ENCODE measurements at regions not wholly inside any gene's neighbourhood (a gene's known extent, or its start where the extent isn't known, plus 50 kb on each side); places are given as distances from the start of the nearest gene placed in this dataset.
"Not testable (repeated sequence)": the region's sequence is repeated elsewhere in the genome, so short reads cannot be mapped to it uniquely, and the experiment has no call there.

DNA sequence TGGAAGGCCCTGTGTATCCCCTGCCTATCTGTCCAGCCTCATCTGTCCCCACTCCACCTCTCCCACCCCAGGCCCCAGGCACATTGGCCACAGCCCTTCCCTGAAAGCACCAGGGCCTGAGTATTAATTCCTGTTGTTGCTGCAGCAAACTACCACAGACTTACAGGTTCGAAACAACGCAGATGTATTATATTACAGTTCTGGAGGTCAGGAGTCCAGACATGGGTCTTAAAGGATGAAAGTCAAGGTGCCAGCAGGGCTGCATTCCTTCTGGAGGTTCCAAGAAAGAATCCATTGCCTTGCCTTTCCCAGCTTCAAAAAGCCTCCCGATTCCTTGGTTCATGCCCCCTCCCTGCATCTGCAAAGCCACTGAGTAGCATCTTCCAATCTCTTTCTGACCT, 78.7 kb upstream of the LAPTM4A start:
- no peak for DNase-seq

DNA sequence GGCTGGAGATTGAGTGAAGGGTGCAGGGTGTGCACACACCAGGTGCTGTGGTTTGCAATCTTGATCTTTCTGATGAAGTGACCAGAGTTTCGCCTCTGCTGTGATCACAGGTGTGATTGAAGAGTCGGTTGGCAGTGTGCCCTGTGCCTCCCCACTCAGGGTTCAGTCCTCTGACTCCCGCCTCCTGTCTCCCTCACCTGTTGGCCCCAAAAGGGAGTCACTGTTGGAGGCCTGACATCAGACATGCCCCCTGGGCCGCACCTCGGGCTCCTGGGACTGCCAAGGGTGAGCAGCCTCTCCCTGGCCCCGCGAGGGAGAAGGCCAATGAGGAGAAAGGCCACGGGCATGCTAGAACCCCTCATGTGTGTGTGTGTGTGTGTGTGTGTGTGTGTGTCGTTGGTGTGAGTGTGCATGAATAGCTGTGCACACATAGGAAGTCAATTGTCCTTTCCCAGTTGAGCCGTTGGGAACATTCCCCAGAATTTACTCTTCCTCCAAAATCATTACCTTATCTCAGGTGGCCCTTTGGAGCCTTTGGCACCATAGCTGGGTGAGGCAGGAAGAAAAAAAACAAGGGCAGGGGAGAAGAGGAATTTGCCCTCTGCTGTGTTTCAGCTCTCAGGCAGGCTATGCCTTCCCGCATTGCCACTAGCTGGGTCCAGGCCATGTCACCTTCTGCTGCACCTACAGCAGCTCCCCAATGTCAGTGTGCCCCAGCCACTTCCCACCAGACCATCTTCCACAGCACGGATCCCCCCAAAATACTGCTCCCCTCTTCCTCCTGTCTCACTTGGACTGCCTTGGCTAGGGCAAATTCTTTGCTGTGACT, 78.1 kb upstream of the LAPTM4A start:
- DNase-seq: no peak

DNA sequence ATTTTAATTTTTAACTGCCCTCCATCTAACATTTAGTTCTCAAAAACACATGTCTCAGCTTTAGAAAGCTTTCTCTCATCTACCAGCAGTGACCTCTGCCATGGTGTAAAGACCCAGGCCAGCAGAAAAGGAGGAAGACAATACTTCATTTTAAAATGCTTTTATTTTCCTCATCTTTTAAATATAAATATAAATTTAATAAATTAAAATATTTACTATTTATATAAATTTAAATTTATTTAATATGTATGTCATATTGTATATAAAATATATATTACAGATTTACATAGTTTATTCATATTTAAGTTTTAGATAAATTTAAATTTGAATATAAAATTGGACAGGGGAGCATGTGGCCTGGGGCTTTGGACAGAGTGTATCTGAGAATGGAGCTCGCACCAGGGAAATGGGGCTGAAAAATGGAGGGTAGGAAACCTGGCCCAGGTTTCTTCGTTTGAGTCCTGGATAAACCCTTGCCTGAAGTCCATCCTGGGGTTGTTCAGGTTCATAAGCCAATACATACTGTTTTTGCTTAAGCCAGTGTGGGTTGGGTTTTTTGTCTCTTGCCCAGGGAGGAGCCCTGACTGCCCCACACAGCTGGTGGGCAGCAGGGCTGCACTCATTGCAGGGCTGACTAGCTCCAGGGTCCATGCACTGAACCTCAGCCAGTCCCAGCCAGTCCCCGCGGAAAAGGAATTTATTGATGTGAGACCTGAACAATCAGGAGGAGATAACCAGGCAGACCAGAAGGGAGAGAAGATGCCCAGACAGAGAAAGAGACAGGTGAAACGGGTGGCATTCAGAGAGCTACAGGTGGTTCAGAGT, 77.3 kb upstream of the LAPTM4A start:
- DNase-seq: no peak

DNA sequence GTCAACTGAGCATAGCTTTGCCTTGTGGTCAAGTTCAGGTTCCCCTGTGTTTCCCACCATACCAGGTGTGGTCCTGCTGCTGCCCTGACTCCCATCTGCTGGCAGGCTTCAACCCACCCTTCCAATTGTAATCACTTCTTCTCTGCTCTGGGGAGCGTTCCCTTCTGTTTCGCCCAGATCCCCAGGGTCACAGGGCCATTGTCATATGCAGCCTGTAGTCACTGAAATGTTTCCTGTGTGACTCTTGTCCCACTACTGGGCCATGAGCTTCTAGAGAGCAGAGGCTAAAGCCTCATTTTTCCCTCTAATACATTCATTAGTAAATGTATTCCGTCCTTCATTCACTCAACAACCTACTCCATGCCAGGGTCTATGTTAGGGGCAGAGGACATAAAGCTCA, 75.0 kb upstream of the LAPTM4A start:
- no peak for DNase-seq

DNA sequence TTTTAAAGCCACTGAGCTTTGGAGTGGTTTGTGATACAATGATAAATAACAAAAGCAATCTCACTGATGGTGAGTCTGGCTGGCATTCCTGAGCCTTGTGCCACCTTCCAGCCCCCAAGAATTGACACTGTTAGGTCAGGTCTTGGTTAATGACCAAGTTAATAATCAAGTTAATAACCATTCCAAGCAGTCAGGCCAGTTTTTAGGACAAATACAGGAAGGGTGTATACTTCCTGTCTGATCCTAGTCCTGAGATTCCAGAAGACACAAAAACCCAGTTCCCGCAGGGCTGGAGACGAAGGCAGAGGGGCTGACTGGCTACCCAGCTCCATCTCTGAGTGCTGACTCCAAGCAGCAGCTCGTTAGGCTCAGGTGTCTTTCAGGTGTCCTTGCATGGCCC, 74.6 kb upstream of the LAPTM4A start:
- no peak for DNase-seq

DNA sequence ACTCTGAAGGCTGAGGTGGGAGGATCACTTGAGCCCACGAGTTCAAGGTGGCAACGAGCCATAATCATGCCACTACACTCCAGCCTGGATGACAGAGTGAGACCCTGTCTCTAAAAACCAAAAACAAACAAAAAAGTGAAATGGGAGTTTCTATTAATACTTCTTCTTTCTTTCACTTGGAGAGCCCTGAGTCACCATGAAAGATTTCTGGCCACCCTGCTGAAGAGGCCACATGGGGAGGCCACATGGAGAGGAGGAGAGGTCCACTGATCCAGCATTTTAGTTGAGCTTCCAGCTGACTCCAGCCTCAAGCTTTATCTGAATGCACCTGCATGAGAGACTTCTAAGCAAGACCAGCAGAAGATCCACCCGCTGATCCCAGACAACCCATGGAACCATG, 74.2 kb upstream of the LAPTM4A start:
- DNase-seq: no peak

DNA sequence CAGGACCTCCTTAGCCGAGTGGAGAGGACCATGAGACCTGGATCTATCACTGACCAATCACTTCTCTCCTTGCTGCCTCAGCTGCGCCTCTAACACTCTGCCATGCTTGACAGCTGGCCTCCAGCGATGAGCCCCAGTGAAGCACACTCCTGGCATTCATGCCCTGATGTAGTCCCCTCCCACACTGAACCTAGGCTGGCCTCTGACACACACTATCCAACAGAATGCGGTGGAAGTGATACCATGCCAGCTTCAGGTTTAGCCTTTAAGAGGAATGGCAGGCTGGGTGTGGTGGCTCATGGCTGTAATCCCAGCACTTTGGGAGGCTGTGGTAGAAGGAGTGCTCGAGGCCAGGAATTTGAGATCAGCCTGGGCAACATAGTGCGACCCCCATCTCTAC, 73.7 kb upstream of the LAPTM4A start:
- DNase-seq: no peak

DNA sequence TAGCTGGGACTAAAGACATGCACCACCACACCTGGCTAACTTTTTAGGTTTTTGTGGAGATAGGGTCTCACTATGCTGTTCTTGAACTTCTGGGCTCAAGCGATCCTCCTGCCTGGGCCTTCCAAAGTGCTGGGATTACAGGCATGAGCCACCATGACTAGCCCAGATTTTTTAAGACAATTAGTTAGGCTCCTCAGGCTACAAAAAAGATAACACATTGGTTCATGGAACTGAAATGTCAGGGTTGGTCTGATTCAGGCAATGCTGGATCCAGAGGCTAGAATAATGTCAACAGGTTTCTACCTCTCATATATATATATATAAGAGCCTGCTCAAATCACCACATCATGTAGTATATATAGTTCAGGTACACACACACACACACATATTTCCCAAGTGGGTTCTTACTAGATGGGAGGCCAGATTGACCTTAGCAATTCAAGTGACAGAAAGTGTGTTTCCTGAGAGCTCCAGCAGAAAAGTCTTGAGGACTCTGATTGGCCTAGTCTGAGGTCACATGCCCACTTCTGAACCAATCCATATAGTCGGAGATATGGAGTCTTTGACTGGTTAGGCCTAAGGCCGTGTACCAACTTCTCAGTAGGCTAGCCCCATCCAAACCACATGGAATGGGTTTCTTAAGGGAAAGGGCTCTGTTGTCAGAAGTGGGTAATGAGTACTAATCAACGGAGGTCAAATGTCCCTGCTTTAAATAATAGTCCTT, 72.6 kb upstream of the LAPTM4A start:
- DNase-seq: no peak

DNA sequence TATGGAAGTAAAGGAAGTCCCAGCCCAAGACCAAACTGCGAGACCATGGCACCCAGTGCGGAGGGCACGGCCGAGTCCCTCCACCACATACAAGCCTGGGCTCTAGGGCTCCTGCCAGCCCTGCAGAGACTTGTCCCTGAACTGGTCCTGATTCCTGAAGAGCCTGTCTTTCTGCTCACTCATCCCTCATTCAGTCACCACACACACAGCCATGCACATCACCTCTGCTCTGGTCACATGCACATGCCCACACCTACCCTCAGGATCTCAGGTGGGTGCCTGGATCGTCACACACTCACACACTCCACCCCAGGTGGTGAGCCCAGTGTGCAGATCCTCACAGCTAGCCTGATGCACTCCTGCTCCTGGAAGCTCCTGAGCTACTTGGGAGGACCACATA, 71.4 kb upstream of the LAPTM4A start:
- DNase-seq: no peak

DNA sequence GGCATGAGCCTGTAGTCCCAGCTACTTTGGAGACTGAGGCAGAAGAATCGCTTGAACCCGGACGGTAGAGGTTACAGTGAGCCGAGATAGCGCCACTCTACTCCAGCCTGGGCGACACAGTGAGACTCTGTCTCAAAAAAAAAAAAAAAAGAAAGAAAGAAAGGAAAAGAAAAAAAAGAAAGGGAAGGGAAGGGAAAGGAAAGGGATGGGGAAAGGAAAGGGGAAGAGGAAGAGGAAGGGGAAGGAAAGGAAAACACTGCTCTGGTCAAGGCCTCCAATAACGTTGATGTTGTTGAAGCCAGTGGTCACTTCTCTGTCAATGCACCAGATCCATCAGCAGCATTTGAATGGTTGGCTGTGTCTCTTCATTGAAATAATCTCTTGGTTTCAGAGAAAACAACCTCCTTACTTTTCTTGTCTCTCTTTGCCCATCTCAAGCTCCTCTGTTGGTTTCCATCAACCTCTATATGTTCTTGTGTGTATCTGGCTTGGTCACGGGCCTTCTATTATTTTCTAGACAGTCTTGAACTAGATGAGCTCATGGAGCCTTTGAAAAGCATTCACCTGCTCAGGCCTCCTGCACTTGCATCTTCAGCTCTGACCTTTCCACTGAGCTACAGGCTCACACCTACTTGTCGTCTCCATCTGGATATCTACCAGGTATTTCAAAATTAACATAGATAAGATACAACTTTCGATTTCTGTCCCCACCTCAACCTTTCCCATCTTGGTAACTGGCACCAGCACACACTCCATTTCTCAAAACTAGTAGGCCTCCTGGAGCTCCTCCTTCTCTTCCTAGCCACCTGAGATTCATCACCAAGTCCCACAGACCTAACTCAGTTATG, 69.4 kb upstream of the LAPTM4A start:
- DNase-seq: no peak

DNA sequence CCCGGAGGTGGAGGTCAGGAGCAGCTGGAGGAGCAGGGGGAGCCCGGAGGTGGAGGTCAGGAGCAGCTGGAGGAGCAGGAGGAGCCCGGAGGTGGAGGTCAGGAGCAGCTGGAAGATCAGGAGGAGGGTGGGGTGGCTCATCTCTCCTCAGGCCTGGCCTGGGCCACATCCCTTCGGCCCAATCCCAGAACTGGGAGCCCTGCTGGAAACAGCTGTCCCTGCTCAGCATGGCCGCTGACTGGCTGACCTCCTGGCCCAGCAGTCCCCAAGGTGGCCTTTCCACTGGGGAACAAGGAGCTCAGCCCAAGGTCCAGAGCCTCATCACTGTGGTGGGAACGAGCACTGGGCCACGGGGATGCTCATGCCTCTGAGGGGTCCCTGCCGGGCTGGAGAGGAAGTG, 66.6 kb upstream of the LAPTM4A start:
- no peak for DNase-seq

DNA sequence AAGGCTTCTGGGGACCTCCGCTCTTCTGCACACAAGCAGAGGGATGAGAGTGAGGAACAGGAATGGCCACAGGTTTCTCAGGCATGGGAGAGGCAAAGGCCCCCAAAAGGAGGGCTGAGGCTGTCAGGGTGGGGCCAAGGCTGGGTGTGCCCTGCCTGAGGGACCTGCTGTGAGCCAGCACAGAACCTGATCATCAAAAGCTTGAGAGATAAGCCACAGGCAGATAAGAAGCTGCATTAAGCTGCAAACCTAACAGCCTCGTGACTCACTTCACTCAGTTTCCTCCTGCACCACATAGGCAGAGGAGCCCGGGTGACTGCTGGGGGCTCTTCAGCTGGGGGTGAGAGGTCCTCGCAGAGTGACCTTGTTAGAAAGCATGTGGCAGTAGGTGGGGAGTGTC, 64.5 kb upstream of the LAPTM4A start:
- DNase-seq: no peak

DNA sequence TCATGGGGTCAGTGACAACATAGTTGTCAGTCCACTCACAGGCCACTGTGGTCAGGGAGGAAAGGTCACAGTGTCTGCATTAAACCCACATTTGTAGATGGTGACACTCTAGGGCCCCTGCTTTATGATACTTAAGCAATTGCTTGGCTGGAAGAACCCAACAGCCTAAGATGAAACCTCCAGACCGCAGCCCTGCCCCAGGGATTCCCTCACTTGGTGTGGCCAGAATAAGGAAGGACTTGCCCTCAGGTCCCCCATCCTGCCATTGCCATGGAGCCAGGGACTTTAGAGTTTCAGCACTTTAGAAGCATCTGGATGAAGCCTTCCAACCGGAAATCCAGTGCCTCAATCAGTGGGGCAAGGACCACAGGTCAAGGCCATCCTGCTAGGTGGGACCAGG, 63.9 kb upstream of the LAPTM4A start:
- no peak for DNase-seq

DNA sequence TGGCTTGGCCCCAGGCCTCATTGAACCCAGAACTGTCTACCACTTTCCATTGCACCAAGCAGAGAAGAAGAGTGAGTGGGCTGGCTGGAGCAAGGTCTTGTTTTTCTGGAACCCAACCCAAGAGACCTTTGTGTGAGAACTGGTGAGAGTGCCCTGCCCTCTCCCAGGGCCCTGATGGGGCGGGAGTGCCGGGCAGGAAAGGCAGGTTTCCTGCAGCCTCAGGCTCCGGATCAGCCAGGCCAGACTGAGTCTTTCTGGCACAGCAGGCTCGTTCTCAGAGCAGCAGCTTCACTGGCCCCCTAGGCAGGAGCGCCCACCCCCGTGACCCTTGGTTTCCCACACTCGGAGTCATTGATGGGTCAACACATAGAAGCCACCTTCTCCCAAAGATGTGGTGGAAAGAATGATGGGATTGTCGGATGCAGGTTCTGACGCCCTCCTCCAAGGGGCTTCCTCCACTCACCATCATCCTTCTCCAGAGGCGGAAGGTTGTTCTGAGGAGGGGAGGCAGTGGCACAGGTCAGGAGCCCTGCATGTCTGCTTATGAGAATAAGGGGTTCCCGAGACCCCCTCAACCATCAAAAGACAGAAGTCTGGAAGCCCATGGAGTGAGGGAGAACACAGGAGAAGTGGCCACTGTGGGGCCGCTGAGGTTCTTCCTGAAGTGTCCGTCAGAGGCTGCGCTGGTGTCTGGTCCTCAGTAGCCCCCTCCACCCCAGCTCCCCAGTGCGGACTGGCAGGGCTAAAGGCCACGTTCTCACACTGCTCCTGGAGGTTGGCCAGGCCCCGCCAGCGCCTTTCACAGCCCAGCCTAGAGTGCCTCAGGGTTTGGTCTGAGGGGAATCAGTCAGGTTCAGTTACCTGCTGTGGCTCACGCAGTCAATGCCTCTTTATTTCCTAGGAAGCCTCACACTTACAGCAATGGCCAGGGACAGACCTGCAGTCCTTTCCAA, 62.8 kb upstream of the LAPTM4A start:
- DNase-seq: no peak

DNA sequence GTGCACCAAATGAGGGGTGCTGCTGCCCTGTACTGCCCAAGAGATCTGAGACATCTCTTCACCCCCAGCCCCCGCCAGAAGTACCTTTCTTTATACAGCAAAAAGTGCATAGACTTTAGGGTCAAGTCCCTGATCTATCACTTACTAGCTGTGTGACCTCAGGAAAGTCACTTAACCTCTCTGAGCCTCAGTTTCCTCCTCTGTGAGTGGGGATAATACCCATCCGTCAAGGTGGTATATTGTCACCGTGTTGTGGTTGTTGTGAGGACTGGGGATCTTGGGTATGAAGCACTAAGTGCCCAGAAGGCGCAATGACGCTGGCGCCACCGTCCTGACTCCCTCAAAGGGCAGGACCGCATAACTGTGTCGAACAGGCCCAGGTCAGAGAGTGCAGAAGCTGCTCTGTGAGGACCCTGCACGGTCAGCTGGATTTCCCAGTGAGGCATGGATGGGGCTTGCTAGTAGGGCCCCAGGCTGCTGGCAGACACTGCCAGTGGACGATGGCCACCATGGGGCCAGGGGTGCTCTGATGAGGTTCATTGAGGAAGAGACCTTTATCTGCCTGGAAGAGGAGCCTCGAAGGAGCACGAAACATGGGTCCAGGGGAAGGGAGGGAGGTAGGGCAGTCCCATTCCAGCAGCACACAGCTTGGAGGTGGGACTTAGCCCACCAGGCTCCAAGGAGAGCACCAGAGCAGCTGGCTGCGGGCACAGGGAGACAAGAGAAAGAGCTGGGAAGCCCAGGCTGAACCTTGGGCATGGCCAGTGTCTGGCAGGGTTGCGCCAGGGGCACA, 61.8 kb upstream of the LAPTM4A start:
- DNase-seq: no peak

DNA sequence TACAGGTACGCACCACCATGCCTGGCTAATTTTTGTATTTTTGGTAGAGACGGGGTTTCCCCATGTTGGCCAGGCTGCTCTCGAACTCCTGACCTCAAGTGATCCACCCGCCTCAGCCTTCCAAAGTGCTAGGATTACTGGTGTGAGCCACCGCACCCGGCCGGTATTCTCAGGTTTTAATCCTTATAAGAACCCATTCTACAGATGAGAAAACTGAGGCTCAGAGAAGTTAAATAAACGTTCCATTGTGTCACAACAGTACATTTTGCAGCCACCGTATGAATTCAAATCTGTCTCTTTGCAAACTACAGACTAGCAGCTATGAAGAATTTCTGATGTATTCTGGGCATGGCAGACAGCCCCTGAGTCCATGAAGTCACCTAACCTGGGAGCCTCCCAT, 60.9 kb upstream of the LAPTM4A start:
- not testable (repeated sequence) for DNase-seq

DNA sequence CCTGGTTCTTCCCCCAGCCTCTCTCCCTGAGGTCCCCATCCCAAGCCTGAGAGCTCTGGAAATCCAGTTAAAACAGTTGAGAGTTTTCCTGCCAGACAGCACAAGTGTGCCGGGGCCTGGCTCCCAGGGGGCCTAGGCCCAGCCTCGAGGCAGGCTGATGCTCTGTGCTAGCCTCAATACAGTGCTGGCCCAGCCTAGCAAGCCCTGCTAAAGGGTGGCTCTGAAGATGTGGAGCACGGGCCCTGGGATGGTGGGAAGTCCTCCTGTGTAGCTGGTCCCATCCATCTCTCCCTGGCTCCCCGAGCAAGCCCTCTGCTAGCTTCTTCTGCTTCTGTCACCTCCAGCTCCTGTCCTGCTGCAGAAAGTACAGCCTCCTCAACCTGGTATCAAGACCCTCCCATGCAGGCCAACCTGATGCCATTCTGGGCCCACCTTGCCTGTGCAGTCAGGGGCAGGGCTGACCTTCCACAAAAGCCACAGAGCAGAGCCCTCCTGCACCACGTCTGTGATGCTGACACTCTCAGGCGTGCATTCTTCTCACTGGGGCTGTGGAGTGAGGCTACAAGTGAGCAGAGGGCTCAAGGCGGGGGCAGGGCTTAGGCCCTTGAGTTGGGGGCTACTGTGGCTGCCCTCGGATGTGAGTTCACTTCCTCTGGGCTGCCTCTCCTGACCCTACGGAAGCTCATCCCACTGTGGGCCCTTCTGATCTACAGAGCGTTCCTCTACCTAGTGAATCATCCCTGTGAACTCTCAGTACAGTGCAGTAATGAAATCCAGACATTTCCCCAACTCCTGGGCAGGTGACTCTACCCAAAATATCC, 60.1 kb upstream of the LAPTM4A start:
- no peak for DNase-seq

DNA sequence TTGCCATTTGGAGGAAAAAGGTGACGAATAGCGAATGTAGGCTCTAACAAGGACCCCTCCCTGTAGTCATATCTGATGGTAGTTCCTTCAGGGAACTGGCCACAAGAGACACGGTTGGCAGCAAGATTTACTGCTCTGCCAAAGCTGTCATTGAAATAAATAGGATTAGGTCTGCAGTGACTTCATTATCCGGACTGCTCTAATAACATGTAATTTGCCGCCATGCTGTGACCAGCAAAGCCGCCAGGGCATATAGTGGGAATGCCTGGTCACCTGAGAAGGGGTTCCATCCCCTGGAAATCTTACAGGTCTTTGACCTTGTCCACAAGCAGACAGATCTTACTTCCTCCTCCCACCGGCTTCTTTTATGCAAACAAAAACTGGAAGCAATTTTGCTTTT, 59.4 kb upstream of the LAPTM4A start:
- no peak for DNase-seq

DNA sequence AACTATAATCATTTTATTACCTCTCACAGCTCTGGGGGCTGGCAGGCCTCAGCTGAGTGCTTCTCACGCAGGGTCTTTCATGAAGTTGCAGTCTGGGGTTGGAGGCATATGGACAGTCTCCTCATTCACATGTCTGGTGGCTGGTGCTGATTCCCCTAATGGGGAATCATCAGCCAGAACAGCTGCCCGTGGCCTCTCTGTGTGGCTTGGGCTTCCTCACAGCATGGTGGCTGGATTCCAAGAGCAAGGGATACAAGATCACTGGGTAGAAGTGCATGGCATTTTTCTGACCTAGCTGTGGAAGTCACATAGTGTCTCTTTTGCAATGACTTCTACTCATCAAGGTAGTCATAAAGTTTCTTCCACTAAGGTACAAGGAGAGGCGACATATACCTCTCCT, 59.0 kb upstream of the LAPTM4A start:
- DNase-seq: no peak
